ENCODE measurements at regions not wholly inside any gene's neighbourhood (a gene's known extent, or its start where the extent isn't known, plus 50 kb on each side); places are given as distances from the start of the nearest gene placed in this dataset.

GRCh38 chr12:115639648-115640012 is 637.9 kb downstream of the MED13L start:
- no peak for DNase-seq (ENCODE audit: low read depth)

- no peak for DNase-seq (ENCODE audit: low read depth)
Measured at GRCh38 chr12:115638733-115639647, 638.5 kb downstream of the MED13L start.

- DNase-seq (ENCODE audit: low read depth), result no peak
Measured at GRCh38 chr12:115636546-115636945, 640.9 kb downstream of the MED13L start.

- DNase-seq (ENCODE audit: low read depth), result no peak
Measured at GRCh38 chr12:115632308-115632707, 645.2 kb downstream of the MED13L start.

GRCh38 chr12:115630136-115630535 is 647.4 kb downstream of the MED13L start:
- DNase-seq (ENCODE audit: low read depth), result no peak

GRCh38 chr12:115626210-115626609 is 651.3 kb downstream of the MED13L start:
- DNase-seq (ENCODE audit: low read depth), result no peak

GRCh38 chr12:115623764-115624334 is 653.6 kb downstream of the MED13L start:
- DNase-seq (ENCODE audit: low read depth), result no peak

- DNase-seq (ENCODE audit: low read depth), result no peak
Measured at GRCh38 chr12:115623275-115623674, 654.2 kb downstream of the MED13L start.

GRCh38 chr12:115620816-115621215 is 656.7 kb downstream of the MED13L start:
- no peak for DNase-seq (ENCODE audit: low read depth)

GRCh38 chr12:115619889-115620288 is 657.6 kb downstream of the MED13L start:
- DNase-seq (ENCODE audit: low read depth), result no peak

GRCh38 chr12:115619061-115619460 is 658.4 kb downstream of the MED13L start:
- DNase-seq (ENCODE audit: low read depth), result no peak

GRCh38 chr12:115618105-115618504 is 659.4 kb downstream of the MED13L start:
- no peak for DNase-seq (ENCODE audit: low read depth)

GRCh38 chr12:115617391-115617790 is 660.1 kb downstream of the MED13L start:
- DNase-seq (ENCODE audit: low read depth), result no peak

GRCh38 chr12:115611477-115611876 is 666.0 kb downstream of the MED13L start:
- no peak for DNase-seq (ENCODE audit: low read depth)

GRCh38 chr12:115609347-115609746 is 668.1 kb downstream of the MED13L start:
- DNase-seq (ENCODE audit: low read depth), result peak; percentile 19

GRCh38 chr12:115606040-115606439 is 671.5 kb downstream of the MED13L start:
- no peak for DNase-seq (ENCODE audit: low read depth)

GRCh38 chr12:115598871-115599811 is 678.4 kb downstream of the MED13L start:
- DNase-seq (ENCODE audit: low read depth), result no peak

- peak; percentile 25 for DNase-seq (ENCODE audit: low read depth)
Measured at GRCh38 chr12:115597157-115597712, 680.3 kb downstream of the MED13L start.

- DNase-seq (ENCODE audit: low read depth), result no peak
Measured at GRCh38 chr12:115588131-115588530, 689.4 kb downstream of the MED13L start.

GRCh38 chr12:115584156-115584555 is 693.3 kb downstream of the MED13L start:
- DNase-seq (ENCODE audit: low read depth), result no peak

GRCh38 chr12:115583591-115583990 is 693.9 kb downstream of the MED13L start:
- DNase-seq (ENCODE audit: low read depth), result no peak

- no peak for DNase-seq (ENCODE audit: low read depth)
Measured at GRCh38 chr12:115577401-115577800, 700.1 kb downstream of the MED13L start.
